ENCODE measurements at regions not wholly inside any gene's neighbourhood (a gene's known extent, or its start where the extent isn't known, plus 50 kb on each side); places are given as distances from the start of the nearest gene placed in this dataset.

GRCh38 chr5:53815471-53815870, 255.0 kb downstream of the NDUFS4 start:
- ChIA-PET CTCF (interaction anchor here (0.7 kb wide), 1 partner anchor 338 kb away, joined by 3 read pairs; no protein-coding TSS in a partner anchor), POLR2A (no interaction called here)
- TF ChIP-seq ZBTB10 (tag by site-specific recombination; IDR thresholded peaks at IDR 0.05) (no peak), ZNF473 (tag by site-specific recombination; IDR thresholded peaks at IDR 0.05) (no peak), BCL6B (tag by site-specific recombination; IDR thresholded peaks at IDR 0.05) (no peak), ZNF707 (tag by site-specific recombination; IDR thresholded peaks at IDR 0.05) (no peak), ZNF302 (tag by site-specific recombination; IDR thresholded peaks at IDR 0.05; ENCODE audit: low read depth) (no peak), HOXC10 (CRISPR knock-in tag; IDR thresholded peaks at IDR 0.05) (no peak), MEIS1 (CRISPR knock-in tag; IDR thresholded peaks at IDR 0.05; ENCODE audit: borderline replicate concordance) (no peak), ZNF571 (tag by site-specific recombination; IDR thresholded peaks at IDR 0.05) (no peak)
- H3K4me1 ChIP-seq (ENCODE audit: control insufficient read depth, insufficient read depth, low read length): no peaks in the 10 kb centered on the region
- H3K9me3 ChIP-seq (ENCODE audit: control insufficient read depth, insufficient read depth, low read depth, low read length): no peaks in the 10 kb centered on the region
- no peaks in the 10 kb centered on the region for H3K36me3 ChIP-seq (ENCODE audit: control insufficient read depth in 2 of 2, insufficient read depth in 1 of 2, low read length in 2 of 2)
- H3K4me3 ChIP-seq (ENCODE audit: low read depth, low read length): no peak overlapping the region
- H3K27ac ChIP-seq (ENCODE audit: extremely low read depth, low read depth, low read length): no peak overlapping the region

GRCh38 chr5:53817183-53817582, 256.7 kb downstream of the NDUFS4 start:
- H3K36me3 ChIP-seq (ENCODE audit: control insufficient read depth in 2 of 2, insufficient read depth in 1 of 2, low read length in 2 of 2): no peaks in the 10 kb centered on the region
- CTCF ChIA-PET: no interaction called here
- no peak overlapping the region for H3K27ac ChIP-seq (ENCODE audit: extremely low read depth, low read depth, low read length)
- no peaks in the 10 kb centered on the region for H3K9me3 ChIP-seq (ENCODE audit: control insufficient read depth, insufficient read depth, low read depth, low read length)
- H3K4me1 ChIP-seq (ENCODE audit: control insufficient read depth, insufficient read depth, low read length): no peaks in the 10 kb centered on the region
- POLR2A ChIA-PET: no interaction called here
- H3K4me3 ChIP-seq (ENCODE audit: low read depth, low read length): no peak overlapping the region
- TF ChIP-seq PATZ1 (tag by site-specific recombination; IDR thresholded peaks at IDR 0.05) (no peak), ZNF157 (tag by site-specific recombination; IDR thresholded peaks at IDR 0.05) (no peak), ZIC2 (tag by site-specific recombination; IDR thresholded peaks at IDR 0.05) (no peak), ZNF513 (tag by site-specific recombination; IDR thresholded peaks at IDR 0.05) (no peak), ZNF518A (tag by site-specific recombination; conservative IDR thresholded peaks at IDR 0.05; ENCODE audit: low read depth) (no peak), ZNF488 (tag by site-specific recombination; IDR thresholded peaks at IDR 0.05) (no peak), PRDM10 (tag by site-specific recombination; IDR thresholded peaks at IDR 0.05) (no peak)

All from HEK293 (cell line).